Right lobe of liver (tissue), 6 donors: ENCODE measurements at regions not wholly inside any gene's neighbourhood (a gene's known extent, or its start where the extent isn't known, plus 50 kb on each side); places are given as distances from the start of the nearest gene placed in this dataset.

Experiments
- ATAC-seq, 4 donors: fragments of 200-7000 bp; cut with Tn5 transposase; one replicate each; pipeline ENCODE4 v1.9.1; 2020; ENCODE audit warnings: mild to moderate bottlenecking in 4 of 4, moderate library complexity in 4 of 4
- DNase-seq, 3 donors: peaks; one replicate each; pipeline ENCODE4 v3.0.0-alpha.2; 2020
- H3K27ac ChIP-seq, 3 donors: fragments of 200-600 bp; one replicate each; pipeline ENCODE4 v1.8.0; 2022
- H3K27me3 ChIP-seq, 2 donors: fragments of 200-600 bp; one replicate each; pipeline ENCODE4 v1.8.0; 2022
- H3K36me3 ChIP-seq, 4 donors: fragments of 200-600 bp; sonication (generic) in 1 of 4; one replicate each; pipeline versions ENCODE4 v1.5.1 to v1.8.0; 2017 to 2022; ENCODE audit warnings: control low read depth in 1 of 4
- H3K4me1 ChIP-seq, 4 donors: fragments of 200-600 bp; sonication (generic) in 1 of 4; one replicate each; pipeline versions ENCODE4 v1.5.1 to v1.8.0; 2017 to 2022; ENCODE audit warnings: control low read depth in 1 of 4
- H3K4me3 ChIP-seq, 3 donors: fragments of 200-600 bp; one replicate each; pipeline ENCODE4 v1.8.0; 2022
- H3K9me3 ChIP-seq, 4 donors: fragments of 200-600 bp; sonication (generic) in 1 of 4; one replicate each; pipeline versions ENCODE4 v1.5.1 to v1.8.0; 2017 to 2022; ENCODE audit warnings: control low read depth in 1 of 4
- POLR2A ChIP-seq: fragments of 450-650 bp; IDR thresholded peaks from one replicate; pipeline ENCODE4 v1.6.1; 2017; ENCODE audit warnings: antibody characterized with exemption, mild to moderate bottlenecking
- WGBS: methylation state at CpG from one replicate; pipeline ENCODE4 v1.1.6; 2018; ENCODE audit warnings: low coverage, low lambda C conversion rate; ENCODE audit not compliant: insufficient coverage; ENCODE audit errors: missing lambda C conversion rate; 5-methylcytosine and 5-hydroxymethylcytosine counted together
- intact Hi-C, 2 donors: fragments of 100-400 bp; cut with DNase I; formaldehyde crosslinking; loops; one replicate each; pipeline versions ENCODE4 v1.11.2 to v1.14.1; 2022
- TF ChIP-seq, protein P1 (sequence below), 4 donors: fragments of 200-600 bp in 3 of 4; fragments of 450-650 bp in 1 of 4; IDR thresholded peaks; one replicate each; pipeline versions ENCODE4 v1.5.1 to v1.8.0; 2016 to 2022; ENCODE audit warnings: antibody characterized with exemption in 4 of 4, mild to moderate bottlenecking in 2 of 4
- donor health status: DM: no; HTN: yes; CAD: no.
- donor health status: DM: no; HTN: no; CAD: no.
- donor health status: DM: no; HTN: no; CAD: no.
- donor health status: DM: no; HTN: yes; CAD: no.
- donor health status: DM: no; HTN: yes; CAD: no.

DNA sequence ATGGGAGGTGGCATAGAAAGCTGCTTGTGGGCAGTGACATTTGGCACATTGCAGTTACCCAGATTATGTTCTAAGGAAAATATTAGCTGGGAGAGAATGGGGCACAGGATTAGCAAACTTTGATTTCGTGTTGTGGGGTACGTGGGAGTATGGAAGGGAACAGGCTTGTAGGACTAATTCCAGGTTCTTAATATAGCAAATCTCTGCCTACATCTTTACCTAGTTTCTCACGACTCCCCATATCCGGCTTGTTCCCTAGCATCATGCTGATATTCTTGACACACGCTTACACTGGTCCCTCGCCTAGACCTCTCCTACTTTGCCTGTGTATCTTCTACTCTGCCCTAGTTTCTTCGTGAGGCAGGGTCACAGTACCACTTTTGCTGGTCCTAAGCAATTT is 293.9 kb upstream of the PLXNA2 start:
- Histone ChIP-seq H3K4me1 (no peaks in the 10 kb centered on the region), H3K4me3 (no peak overlapping the region), H3K27me3 (no peaks in the 10 kb centered on the region), H3K9me3 (no peaks in the 10 kb centered on the region), H3K36me3 (no peaks in the 10 kb centered on the region), H3K27ac (no peak overlapping the region)
- ATAC-seq: no peak
- no peak for DNase-seq
- WGBS: 90% methylated on average over 7 of the region's 7 CpGs
- no peak for TF ChIP-seq POLR2A
- TF ChIP-seq, protein P1, sequence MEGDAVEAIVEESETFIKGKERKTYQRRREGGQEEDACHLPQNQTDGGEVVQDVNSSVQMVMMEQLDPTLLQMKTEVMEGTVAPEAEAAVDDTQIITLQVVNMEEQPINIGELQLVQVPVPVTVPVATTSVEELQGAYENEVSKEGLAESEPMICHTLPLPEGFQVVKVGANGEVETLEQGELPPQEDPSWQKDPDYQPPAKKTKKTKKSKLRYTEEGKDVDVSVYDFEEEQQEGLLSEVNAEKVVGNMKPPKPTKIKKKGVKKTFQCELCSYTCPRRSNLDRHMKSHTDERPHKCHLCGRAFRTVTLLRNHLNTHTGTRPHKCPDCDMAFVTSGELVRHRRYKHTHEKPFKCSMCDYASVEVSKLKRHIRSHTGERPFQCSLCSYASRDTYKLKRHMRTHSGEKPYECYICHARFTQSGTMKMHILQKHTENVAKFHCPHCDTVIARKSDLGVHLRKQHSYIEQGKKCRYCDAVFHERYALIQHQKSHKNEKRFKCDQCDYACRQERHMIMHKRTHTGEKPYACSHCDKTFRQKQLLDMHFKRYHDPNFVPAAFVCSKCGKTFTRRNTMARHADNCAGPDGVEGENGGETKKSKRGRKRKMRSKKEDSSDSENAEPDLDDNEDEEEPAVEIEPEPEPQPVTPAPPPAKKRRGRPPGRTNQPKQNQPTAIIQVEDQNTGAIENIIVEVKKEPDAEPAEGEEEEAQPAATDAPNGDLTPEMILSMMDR (IDR thresholded peaks at IDR 0.05): no peak
- intact Hi-C loops: no loop called here

DNA sequence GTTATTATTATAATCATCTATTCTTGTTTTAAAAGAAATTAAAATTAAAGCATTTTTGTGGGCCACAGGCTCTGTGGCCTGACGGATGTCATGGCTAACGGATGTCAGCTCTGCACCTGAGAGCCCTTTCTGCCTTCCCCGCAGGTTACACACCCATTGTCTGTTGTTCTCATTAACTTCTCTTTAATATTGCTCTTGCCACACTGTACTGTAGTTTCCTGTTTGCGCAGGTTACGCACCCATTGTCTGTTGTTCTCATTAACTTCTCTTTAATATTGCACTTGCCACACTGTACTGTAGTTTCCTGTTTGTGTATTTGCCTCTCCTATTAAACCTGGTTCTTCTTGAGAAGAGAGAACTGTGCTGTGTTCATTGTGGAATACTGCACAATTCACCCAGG is 294.4 kb upstream of the PLXNA2 start:
- DNase-seq (no peak), ATAC-seq (peak in 3 of 4 donors; percentile 14 to 23 (median 17))
- Histone ChIP-seq H3K4me3 (no peak overlapping the region), H3K27me3 (no peaks in the 10 kb centered on the region), H3K27ac (no peak overlapping the region), H3K36me3 (no peaks in the 10 kb centered on the region), H3K4me1 (no peaks in the 10 kb centered on the region), H3K9me3 (no peaks in the 10 kb centered on the region)
- no peak for TF ChIP-seq POLR2A
- TF ChIP-seq, protein P1 (IDR thresholded peaks at IDR 0.05): no peak
- WGBS: 66% methylated on average over 4 of the region's 5 CpGs
- intact Hi-C loops: no loop called here

DNA sequence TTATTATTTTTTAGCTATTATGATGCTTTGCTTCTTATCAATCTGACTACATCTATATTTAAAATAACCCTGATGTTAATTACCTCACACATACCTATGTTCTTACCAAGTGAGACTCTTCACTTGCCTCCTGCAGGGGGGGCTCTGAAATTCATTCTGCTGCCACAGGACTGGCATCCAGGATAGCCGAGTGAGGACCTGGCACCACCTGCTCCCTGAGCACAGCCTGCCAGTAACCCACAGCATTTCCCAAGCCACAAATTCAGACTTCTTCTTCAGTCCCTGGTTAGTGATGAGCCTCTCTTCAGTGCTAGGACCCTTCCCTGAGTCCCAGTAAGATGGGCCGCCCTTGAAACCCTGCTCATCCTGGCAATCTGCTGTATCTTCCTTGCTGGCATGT is 296.5 kb upstream of the PLXNA2 start:
- ATAC-seq: no peak
- Histone ChIP-seq H3K27ac (no peak overlapping the region), H3K36me3 (no peaks in the 10 kb centered on the region), H3K4me3 (no peak overlapping the region), H3K27me3 (no peaks in the 10 kb centered on the region), H3K9me3 (no peaks in the 10 kb centered on the region), H3K4me1 (no peaks in the 10 kb centered on the region)
- no peak for DNase-seq
- 43% methylated on average over 1 of the region's 2 CpGs for WGBS
- TF ChIP-seq POLR2A: no peak
- intact Hi-C loops: no loop called here

DNA sequence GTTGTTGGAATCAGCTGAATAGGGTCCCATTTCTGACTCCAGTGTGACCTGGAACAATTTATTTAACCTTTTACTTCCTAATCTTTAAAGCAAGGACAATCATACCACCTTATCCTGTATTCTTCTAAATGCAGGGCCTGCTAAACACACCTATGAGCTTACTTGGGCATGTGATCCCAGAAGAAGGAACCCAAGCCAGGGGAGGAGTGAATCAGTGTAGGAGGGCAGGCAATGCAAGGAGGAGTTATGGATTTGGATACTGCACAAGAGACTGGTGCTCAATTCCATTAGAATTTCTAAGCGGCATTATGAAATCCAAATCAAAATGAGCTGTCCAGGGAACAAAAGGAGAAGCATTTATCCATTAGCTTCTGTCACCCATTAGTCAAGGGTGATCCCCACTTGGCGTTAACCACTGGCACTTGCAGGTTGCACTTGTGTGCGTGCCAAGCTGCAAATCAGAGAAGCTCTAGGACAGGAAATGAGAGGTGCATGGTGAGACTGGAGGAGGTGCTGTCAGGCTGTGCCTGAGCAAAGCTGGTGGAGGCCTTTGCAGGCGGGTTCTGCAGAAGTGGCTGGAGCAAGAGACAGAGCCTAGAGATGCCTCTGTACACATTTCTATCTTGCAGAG is 297.2 kb upstream of the PLXNA2 start:
- Histone ChIP-seq H3K4me1 (no peaks in the 10 kb centered on the region), H3K36me3 (no peaks in the 10 kb centered on the region), H3K4me3 (no peak overlapping the region), H3K27ac (no peak overlapping the region), H3K9me3 (no peaks in the 10 kb centered on the region), H3K27me3 (no peaks in the 10 kb centered on the region)
- WGBS: no CpG with 5 or more reads among the region's 4 CpGs
- no peak for TF ChIP-seq POLR2A
- TF ChIP-seq, protein P1 (IDR thresholded peaks at IDR 0.05): no peak
- DNase-seq (no peak), ATAC-seq (peak in 1 of 4 donors; percentile 33)
- intact Hi-C loops: no loop called here

DNA sequence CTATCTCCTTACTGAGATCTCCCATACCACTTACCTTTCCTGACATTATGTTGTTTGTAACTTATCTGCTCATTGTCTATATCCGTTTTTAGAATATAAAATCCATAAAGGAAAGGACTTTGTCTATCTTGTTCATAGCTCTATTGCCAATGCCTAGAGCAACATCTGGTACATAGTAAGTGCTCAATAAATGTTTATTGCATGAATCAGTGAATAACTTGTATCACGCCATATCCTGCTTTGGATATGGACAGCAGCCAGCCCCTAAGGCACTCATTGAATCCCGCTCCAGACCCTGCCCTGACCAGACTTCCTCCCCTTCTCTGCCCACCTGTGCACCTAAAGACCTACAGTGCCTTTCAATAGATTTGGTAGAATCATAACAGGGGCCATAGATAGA is 298.1 kb upstream of the PLXNA2 start:
- H3K9me3 ChIP-seq: no peaks in the 10 kb centered on the region
- no peaks in the 10 kb centered on the region for H3K4me1 ChIP-seq
- DNase-seq (no peak), ATAC-seq (no peak)
- no peak overlapping the region for H3K4me3 ChIP-seq
- intact Hi-C loops: no loop called here
- H3K27ac ChIP-seq: no peak overlapping the region
- H3K27me3 ChIP-seq: no peaks in the 10 kb centered on the region
- WGBS: 82% methylated on average over 3 of the region's 3 CpGs
- TF ChIP-seq, protein P1 (IDR thresholded peaks at IDR 0.05): no peak
- no peak for TF ChIP-seq POLR2A
- H3K36me3 ChIP-seq: no peaks in the 10 kb centered on the region
